Raji (cell line): ENCODE measurements at regions not wholly inside any gene's neighbourhood (a gene's known extent, or its start where the extent isn't known, plus 50 kb on each side); places are given as distances from the start of the nearest gene placed in this dataset.

Experiments
- POLR2A ChIP-seq: IDR thresholded peaks from 2 replicates; pipeline ENCODE4 v1.6.1; 2011; ENCODE audit warnings: low read depth, low read length, control low read depth; ENCODE audit not compliant: insufficient read depth

GRCh38 chr22:47401976-47402770 lies 639.7 kb downstream of the TBC1D22A start:
- TF ChIP-seq POLR2A, result no peak

GRCh38 chr22:47401592-47401898 lies 639.1 kb downstream of the TBC1D22A start:
- no peak for TF ChIP-seq POLR2A

GRCh38 chr22:47400701-47401591 lies 638.5 kb downstream of the TBC1D22A start:
- TF ChIP-seq POLR2A, result no peak

- TF ChIP-seq POLR2A, result no peak
Measured at GRCh38 chr22:47398921-47399790, 636.7 kb downstream of the TBC1D22A start.

- TF ChIP-seq POLR2A, result no peak
Measured at GRCh38 chr22:47398491-47398890, 636.0 kb downstream of the TBC1D22A start.

- no peak for TF ChIP-seq POLR2A
Measured at GRCh38 chr22:47397673-47398072, 635.2 kb downstream of the TBC1D22A start.

GRCh38 chr22:47396515-47396914 lies 634.1 kb downstream of the TBC1D22A start:
- TF ChIP-seq POLR2A, result no peak

GRCh38 chr22:47396105-47396504 lies 633.7 kb downstream of the TBC1D22A start:
- TF ChIP-seq POLR2A, result no peak

- no peak for TF ChIP-seq POLR2A
Measured at GRCh38 chr22:47395481-47395880, 633.0 kb downstream of the TBC1D22A start.

- no peak for TF ChIP-seq POLR2A
Measured at GRCh38 chr22:47394504-47395440, 632.3 kb downstream of the TBC1D22A start.

- TF ChIP-seq POLR2A, result no peak
Measured at GRCh38 chr22:47393191-47393590, 630.7 kb downstream of the TBC1D22A start.

GRCh38 chr22:47392729-47393128 lies 630.3 kb downstream of the TBC1D22A start:
- TF ChIP-seq POLR2A, result no peak

GRCh38 chr22:47392054-47392347 lies 629.6 kb downstream of the TBC1D22A start:
- TF ChIP-seq POLR2A, result no peak
